HepG2 (cell line): ENCODE measurements at regions not wholly inside any gene's neighbourhood (a gene's known extent, or its start where the extent isn't known, plus 50 kb on each side); places are given as distances from the start of the nearest gene placed in this dataset.

ENCODE experiments used
- ATAC-seq: fragments of 200-7000 bp; cut with Tn5 transposase; 3 replicates; pipeline ENCODE4 v1.9.1; 2020; ENCODE audit warnings: mild to moderate bottlenecking, moderate library complexity
- BruUV-seq: library from RNA; stranded (reverse); fragments of 400-500 nt; replicated peaks from 2 replicates; lab custom pipeline; 2021; lab: Mats Ljungman, UMichigan
- CTCF ChIA-PET: fragments of 300-600 bp; formaldehyde crosslinking; extraction: SDS; loops from one replicate; lab custom pipeline; 2021; ENCODE audit warnings: low total read pairs, inconsistent platforms, low intra/inter-chr PET ratio; lab: Yijun Ruan, JAX
- POLR2A ChIA-PET: fragments of 350-600 bp; sonication (Branson Sonifier 250); formaldehyde crosslinking; loops from one replicate; lab custom pipeline; 2020; ENCODE audit warnings: antibody characterized with exemption, inconsistent platforms; lab: Yijun Ruan, JAX
- DNase-seq: peaks from one replicate; pipeline ENCODE4 v3.0.0-alpha.2; 2015; ENCODE audit warnings: low spot score
- FAIRE-seq: peaks from 3 replicates; lab custom pipeline; 2011; peaks lifted over from hg19 to GRCh38; lab: Jason Lieb, UNC
- H2AFZ ChIP-seq: one replicate; pipeline ENCODE4 v1.6.1; 2011; ENCODE audit warnings: low read length, inconsistent platforms
- H3K27ac ChIP-seq: fragments of 300-600 bp; 3 replicates; pipeline ENCODE4 v1.8.0; 2011; ENCODE audit warnings: mixed run types, mild to moderate bottlenecking, mixed read lengths, low read length, inconsistent platforms; ENCODE audit not compliant: insufficient read depth; ENCODE audit errors: extremely low read length
- H3K27me3 ChIP-seq, 2 experiments: fragments of 200-600 bp in 1 of 2; 2 replicates in 1 of 2; 3 replicates in 1 of 2; pipeline versions ENCODE4 v1.6.0 to v1.8.0; 2011; ENCODE audit warnings: low read length in 2 of 2, mild to moderate bottlenecking in 2 of 2, moderate library complexity in 2 of 2, inconsistent platforms in 1 of 2; ENCODE audit not compliant: insufficient read depth in 2 of 2, control insufficient read depth in 1 of 2
- H3K36me3 ChIP-seq, 2 experiments: fragments of 200-600 bp in 1 of 2; replicated peaks in 1 of 2; 2 replicates in 1 of 2; 3 replicates in 1 of 2; pipeline versions ENCODE4 v1.5.1 to v1.8.0; 2011; ENCODE audit warnings: low read length in 2 of 2, inconsistent platforms in 1 of 2; ENCODE audit not compliant: insufficient read depth in 2 of 2, control insufficient read depth in 1 of 2
- H3K4me1 ChIP-seq: 2 replicates; pipeline ENCODE4 v1.5.1; 2012; ENCODE audit warnings: low read length, inconsistent platforms; ENCODE audit not compliant: insufficient read depth
- H3K4me2 ChIP-seq: 2 replicates; pipeline ENCODE4 v1.6.0; 2011; ENCODE audit warnings: low read depth, low read length, inconsistent platforms
- H3K4me3 ChIP-seq, 3 experiments: fragments of 200-600 bp in 1 of 3; sonication (generic), shearing (Covaris generic) in 1 of 3; replicated peaks in 1 of 3; 2 replicates each; pipeline ENCODE4 v1.5.1; 2011 to 2016; ENCODE audit warnings: low read length in 3 of 3, inconsistent platforms in 2 of 3, low read depth in 2 of 3, mild to moderate bottlenecking in 2 of 3, control low read depth in 1 of 3, mixed read lengths in 1 of 3; ENCODE audit not compliant: insufficient read depth in 1 of 3
- H3K79me2 ChIP-seq: one replicate; pipeline ENCODE4 v1.6.1; 2011; ENCODE audit warnings: low read length, inconsistent platforms; ENCODE audit not compliant: insufficient read depth
- H3K9ac ChIP-seq: 2 replicates; pipeline ENCODE4 v1.6.0; 2011; ENCODE audit warnings: mild to moderate bottlenecking, low read depth, low read length, inconsistent platforms; ENCODE audit not compliant: insufficient read depth
- H3K9me3 ChIP-seq: 2 replicates; pipeline ENCODE4 v1.5.1; 2012; ENCODE audit warnings: mild to moderate bottlenecking, low read length
- H4K20me1 ChIP-seq: 2 replicates; pipeline ENCODE4 v1.6.0; 2011; ENCODE audit warnings: inconsistent platforms, mild to moderate bottlenecking, low read length, moderate library complexity; ENCODE audit not compliant: insufficient read depth
- CBX2 ChIP-seq, 2 experiments: fragments of 200-600 bp in 1 of 2; sonication (generic); formaldehyde crosslinking in 1 of 2; IDR thresholded peaks; 2 replicates each; pipeline versions ENCODE4 v1.7.0 to v1.8.1; 2018 to 2022; ENCODE audit warnings: low read depth in 2 of 2, low read length in 1 of 2, mild to moderate bottlenecking in 1 of 2, missing genetic modification reagents in 1 of 2
- CREB1 ChIP-seq, 2 experiments: fragments of 450-650 bp in 1 of 2; IDR thresholded peaks; 2 replicates each; pipeline ENCODE4 v1.6.1; 2016 to 2017; ENCODE audit warnings: control low read depth in 1 of 2, mild to moderate bottlenecking in 1 of 2, missing compliant biosample characterization in 1 of 2, missing genetic modification characterization in 1 of 2
- ESRRA ChIP-seq: sonication (generic); formaldehyde crosslinking; IDR thresholded peaks from 2 replicates; pipeline ENCODE4 v1.5.1; 2020; ENCODE audit warnings: mild to moderate bottlenecking, low read depth, missing genetic modification reagents
- GLI4 ChIP-seq: sonication (generic); formaldehyde crosslinking; IDR thresholded peaks from 2 replicates; pipeline ENCODE4 v1.5.1; 2020; ENCODE audit warnings: missing genetic modification reagents, mild to moderate bottlenecking, moderate library complexity, borderline replicate concordance
- SOX5 ChIP-seq: IDR thresholded peaks from 2 replicates; pipeline ENCODE4 v1.6.1; 2016; ENCODE audit warnings: borderline replicate concordance
- TBP ChIP-seq: sonication (generic); formaldehyde crosslinking; IDR thresholded peaks from 2 replicates; pipeline ENCODE4 v1.5.0; 2020; ENCODE audit warnings: missing genetic modification reagents
- TGIF2 ChIP-seq: IDR thresholded peaks from 2 replicates; pipeline ENCODE4 v1.6.1; 2016; ENCODE audit warnings: control low read depth, missing compliant biosample characterization
- U2AF1 ChIP-seq: fragments of 200-400 bp; formaldehyde crosslinking; optimal IDR thresholded peaks from 2 replicates; pipeline ENCODE3; 2017; ENCODE audit warnings: mild to moderate bottlenecking, low read depth, low read length
- YEATS2 ChIP-seq: sonication (generic); formaldehyde crosslinking; IDR thresholded peaks from 2 replicates; pipeline ENCODE4 v1.4.0; 2020; ENCODE audit warnings: missing genetic modification reagents, borderline replicate concordance
- ZBTB21 ChIP-seq: sonication (generic); formaldehyde crosslinking; IDR thresholded peaks from 2 replicates; pipeline ENCODE4 v1.4.0; 2020; ENCODE audit warnings: missing genetic modification reagents
- ZBTB7A ChIP-seq: sonication (generic); formaldehyde crosslinking; IDR thresholded peaks from 2 replicates; pipeline ENCODE4 v1.8.0; 2022; ENCODE audit warnings: mild to moderate bottlenecking, missing genetic modification reagents
- WGBS: methylation state at CpG from one replicate; pipeline ENCODE4 v1.1.6; 2017; ENCODE audit warnings: low lambda C conversion rate; 5-methylcytosine and 5-hydroxymethylcytosine counted together
- in situ Hi-C: cut with HindIII; loops from 2 replicates; pipeline ENCODE4 v1.10.0; 2017; ENCODE audit warnings: low pct_unique_long_range_greater_than_20kb; ENCODE audit not compliant: extremely low pct_ligation_motif_present
- intact Hi-C: fragments of 100-400 bp; cut with micrococcal nuclease; formaldehyde crosslinking; loops from one replicate; pipeline ENCODE4 v1.10.0; 2022; ENCODE audit not compliant: unreplicated experiment
- TF ChIP-seq, protein P1 (sequence below): sonication (generic); formaldehyde crosslinking; IDR thresholded peaks from 2 replicates; pipeline ENCODE4 v1.4.0; 2020; ENCODE audit warnings: mild to moderate bottlenecking, missing genetic modification reagents, borderline replicate concordance
- TF ChIP-seq, protein P2 (sequence below): sonication (generic); formaldehyde crosslinking; IDR thresholded peaks from 2 replicates; pipeline ENCODE4 v1.4.0; 2020; ENCODE audit warnings: missing genetic modification reagents

DNA sequence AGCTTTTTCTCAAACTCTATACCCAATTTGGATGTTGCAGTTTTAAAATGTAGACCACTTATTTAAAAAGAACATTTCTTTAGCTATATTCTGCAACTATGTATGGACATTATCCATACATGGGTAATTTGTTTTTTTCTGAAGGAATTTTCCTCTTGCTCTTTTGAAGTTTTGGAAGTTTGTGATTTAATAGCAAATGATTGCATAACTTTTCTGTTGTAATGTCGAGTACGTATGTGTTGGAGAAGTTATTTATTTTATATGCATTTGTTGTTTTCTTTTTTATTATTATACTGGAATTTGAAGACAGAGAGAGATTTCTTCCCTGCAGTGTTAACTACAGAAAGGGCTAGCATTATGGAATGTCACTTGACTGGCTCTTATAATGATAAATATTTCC lies 207.7 kb upstream of the FANCL start (continued):
- TF ChIP-seq TBP (CRISPR knock-in tag) (no peak), GLI4 (CRISPR knock-in tag) (no peak), U2AF1 (no peak), ZBTB21 (CRISPR knock-in tag) (no peak), TGIF2 (CRISPR knock-in tag) (no peak)
- TF ChIP-seq, protein P1, sequence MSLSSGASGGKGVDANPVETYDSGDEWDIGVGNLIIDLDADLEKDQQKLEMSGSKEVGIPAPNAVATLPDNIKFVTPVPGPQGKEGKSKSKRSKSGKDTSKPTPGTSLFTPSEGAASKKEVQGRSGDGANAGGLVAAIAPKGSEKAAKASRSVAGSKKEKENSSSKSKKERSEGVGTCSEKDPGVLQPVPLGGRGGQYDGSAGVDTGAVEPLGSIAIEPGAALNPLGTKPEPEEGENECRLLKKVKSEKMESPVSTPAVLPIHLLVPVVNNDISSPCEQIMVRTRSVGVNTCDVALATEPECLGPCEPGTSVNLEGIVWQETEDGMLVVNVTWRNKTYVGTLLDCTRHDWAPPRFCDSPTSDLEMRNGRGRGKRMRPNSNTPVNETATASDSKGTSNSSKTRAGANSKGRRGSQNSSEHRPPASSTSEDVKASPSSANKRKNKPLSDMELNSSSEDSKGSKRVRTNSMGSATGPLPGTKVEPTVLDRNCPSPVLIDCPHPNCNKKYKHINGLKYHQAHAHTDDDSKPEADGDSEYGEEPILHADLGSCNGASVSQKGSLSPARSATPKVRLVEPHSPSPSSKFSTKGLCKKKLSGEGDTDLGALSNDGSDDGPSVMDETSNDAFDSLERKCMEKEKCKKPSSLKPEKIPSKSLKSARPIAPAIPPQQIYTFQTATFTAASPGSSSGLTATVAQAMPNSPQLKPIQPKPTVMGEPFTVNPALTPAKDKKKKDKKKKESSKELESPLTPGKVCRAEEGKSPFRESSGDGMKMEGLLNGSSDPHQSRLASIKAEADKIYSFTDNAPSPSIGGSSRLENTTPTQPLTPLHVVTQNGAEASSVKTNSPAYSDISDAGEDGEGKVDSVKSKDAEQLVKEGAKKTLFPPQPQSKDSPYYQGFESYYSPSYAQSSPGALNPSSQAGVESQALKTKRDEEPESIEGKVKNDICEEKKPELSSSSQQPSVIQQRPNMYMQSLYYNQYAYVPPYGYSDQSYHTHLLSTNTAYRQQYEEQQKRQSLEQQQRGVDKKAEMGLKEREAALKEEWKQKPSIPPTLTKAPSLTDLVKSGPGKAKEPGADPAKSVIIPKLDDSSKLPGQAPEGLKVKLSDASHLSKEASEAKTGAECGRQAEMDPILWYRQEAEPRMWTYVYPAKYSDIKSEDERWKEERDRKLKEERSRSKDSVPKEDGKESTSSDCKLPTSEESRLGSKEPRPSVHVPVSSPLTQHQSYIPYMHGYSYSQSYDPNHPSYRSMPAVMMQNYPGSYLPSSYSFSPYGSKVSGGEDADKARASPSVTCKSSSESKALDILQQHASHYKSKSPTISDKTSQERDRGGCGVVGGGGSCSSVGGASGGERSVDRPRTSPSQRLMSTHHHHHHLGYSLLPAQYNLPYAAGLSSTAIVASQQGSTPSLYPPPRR (CRISPR knock-in tag), result no peak

DNA sequence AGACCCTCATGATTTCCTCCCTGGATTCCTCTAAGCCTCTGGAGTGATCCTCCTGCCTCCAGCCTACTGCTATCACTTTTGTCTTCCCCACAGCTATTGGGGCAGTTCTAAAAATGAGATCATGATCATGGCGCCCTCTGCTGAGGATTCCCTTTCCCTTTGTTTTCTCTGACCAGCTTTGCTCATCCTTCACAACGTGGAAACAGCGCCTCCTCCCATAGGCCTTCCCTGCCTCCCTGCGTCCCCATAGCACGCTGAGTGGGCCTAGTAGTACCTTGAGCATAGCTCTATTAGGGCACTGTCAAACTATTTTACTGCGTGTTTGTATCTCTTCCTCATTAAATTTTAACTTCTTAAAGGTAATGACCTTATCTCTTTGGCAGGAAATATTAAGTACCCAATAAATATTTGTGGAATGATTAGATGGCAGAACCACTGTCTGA lies 207.0 kb upstream of the FANCL start:
- WGBS, result under 1% methylated on average over 6 of the region's 6 CpGs
- Histone ChIP-seq H2AFZ (no peak overlapping the region), H3K36me3 (no peaks in the 10 kb centered on the region), H3K4me2 (no peak overlapping the region), H3K9me3 (no peaks in the 10 kb centered on the region), H3K9ac (no peak overlapping the region), H3K4me3 (no peak overlapping the region), H3K27me3 (no peaks in the 10 kb centered on the region), H4K20me1 (no peaks in the 10 kb centered on the region), H3K79me2 (no peaks in the 10 kb centered on the region), H3K4me1 (no peaks in the 10 kb centered on the region), H3K27ac (no peak overlapping the region)
- DNase-seq (peak; percentile 83), ATAC-seq (peak; percentile 100), FAIRE-seq (peak; percentile 96)
- intact Hi-C loops, result loop anchor here (1.0 to 5.0 kb wide), 6 partner anchors 206 to 727 kb away; partner anchors contain the start of genes FANCL and VRK2
- CTCF ChIA-PET, result interaction anchor here (1.8 to 3.0 kb wide), 3 partner anchors 317 to 688 kb away, joined by 12 to 43 read pairs (median 25); no protein-coding TSS in a partner anchor
- in situ Hi-C loops, result loop anchor here (5.0 to 10.0 kb wide), 3 partner anchors 316 to 693 kb away; no protein-coding TSS in a partner anchor
- BruUV-seq, result no TSS peak
- POLR2A ChIA-PET, result no interaction called here
- TF ChIP-seq, protein P2, sequence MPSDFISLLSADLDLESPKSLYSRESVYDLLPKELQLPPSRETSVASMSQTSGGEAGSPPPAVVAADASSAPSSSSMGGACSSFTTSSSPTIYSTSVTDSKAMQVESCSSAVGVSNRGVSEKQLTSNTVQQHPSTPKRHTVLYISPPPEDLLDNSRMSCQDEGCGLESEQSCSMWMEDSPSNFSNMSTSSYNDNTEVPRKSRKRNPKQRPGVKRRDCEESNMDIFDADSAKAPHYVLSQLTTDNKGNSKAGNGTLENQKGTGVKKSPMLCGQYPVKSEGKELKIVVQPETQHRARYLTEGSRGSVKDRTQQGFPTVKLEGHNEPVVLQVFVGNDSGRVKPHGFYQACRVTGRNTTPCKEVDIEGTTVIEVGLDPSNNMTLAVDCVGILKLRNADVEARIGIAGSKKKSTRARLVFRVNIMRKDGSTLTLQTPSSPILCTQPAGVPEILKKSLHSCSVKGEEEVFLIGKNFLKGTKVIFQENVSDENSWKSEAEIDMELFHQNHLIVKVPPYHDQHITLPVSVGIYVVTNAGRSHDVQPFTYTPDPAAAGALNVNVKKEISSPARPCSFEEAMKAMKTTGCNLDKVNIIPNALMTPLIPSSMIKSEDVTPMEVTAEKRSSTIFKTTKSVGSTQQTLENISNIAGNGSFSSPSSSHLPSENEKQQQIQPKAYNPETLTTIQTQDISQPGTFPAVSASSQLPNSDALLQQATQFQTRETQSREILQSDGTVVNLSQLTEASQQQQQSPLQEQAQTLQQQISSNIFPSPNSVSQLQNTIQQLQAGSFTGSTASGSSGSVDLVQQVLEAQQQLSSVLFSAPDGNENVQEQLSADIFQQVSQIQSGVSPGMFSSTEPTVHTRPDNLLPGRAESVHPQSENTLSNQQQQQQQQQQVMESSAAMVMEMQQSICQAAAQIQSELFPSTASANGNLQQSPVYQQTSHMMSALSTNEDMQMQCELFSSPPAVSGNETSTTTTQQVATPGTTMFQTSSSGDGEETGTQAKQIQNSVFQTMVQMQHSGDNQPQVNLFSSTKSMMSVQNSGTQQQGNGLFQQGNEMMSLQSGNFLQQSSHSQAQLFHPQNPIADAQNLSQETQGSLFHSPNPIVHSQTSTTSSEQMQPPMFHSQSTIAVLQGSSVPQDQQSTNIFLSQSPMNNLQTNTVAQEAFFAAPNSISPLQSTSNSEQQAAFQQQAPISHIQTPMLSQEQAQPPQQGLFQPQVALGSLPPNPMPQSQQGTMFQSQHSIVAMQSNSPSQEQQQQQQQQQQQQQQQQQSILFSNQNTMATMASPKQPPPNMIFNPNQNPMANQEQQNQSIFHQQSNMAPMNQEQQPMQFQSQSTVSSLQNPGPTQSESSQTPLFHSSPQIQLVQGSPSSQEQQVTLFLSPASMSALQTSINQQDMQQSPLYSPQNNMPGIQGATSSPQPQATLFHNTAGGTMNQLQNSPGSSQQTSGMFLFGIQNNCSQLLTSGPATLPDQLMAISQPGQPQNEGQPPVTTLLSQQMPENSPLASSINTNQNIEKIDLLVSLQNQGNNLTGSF (CRISPR knock-in tag), result no peak
- TF ChIP-seq CBX2 (IDR thresholded peaks at IDR 0.05; ENCODE audit: low read depth, low read length) (no peak), CBX2 (CRISPR knock-in tag; IDR thresholded peaks at IDR 0.05; ENCODE audit: low read depth) (no peak), YEATS2 (peak; percentile 46; the same call in 1 of the 2 replicates), ZBTB7A (CRISPR knock-in tag) (no peak), ESRRA (no peak), CREB1 (IDR thresholded peaks at IDR 0.05) (no peak), CREB1 (CRISPR knock-in tag; IDR thresholded peaks at IDR 0.05) (0 out of 2 replicates have a peak, but pooled peaks have one; percentile 15), SOX5 (CRISPR knock-in tag) (0 out of 2 replicates have a peak, but pooled peaks have one; percentile 35)
